ENCODE measurements at regions not wholly inside any gene's neighbourhood (a gene's known extent, or its start where the extent isn't known, plus 50 kb on each side); places are given as distances from the start of the nearest gene placed in this dataset.

DNA sequence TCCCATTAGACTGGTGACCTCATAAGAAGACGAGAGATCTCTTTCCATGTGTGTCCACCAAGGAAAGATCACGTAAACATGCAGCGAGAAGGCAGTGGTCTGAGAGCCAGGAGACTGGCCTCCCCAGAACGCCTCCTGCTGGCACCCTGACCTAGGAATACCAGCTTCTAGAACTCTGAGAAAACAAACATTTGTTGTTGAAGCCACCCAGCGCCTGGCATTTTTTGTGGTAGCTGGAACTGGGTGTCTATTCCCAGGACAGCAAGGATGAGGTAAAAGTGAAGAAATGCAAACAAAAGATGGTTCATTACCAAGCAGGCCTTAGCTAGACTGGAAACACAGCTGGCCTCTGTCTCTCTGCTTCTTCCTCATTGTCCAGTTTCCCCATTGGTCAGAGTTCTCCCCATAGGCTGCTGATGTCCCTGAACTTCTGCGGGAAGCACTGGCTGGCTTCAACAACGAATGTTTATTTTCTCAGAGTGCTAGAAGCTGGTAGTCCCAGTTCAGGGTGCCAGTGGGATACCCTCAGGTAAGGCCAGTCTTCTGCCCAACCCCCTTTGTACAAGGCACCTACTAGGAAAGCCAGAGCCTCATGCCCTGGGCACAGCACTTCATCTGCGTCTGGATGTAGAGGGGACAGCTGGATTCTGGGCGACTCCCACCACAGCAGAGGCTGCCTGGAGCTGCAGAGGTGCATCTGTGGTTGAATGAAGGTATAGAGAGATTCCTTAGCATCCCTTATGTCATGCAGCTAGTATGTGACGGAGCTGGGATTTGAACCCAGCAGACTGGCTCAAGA, 304.9 kb downstream of the TCERG1L start:
- POLR2A ChIA-PET = no interaction called here
- no peaks in the 10 kb centered on the region for H3K4me1 ChIP-seq
- ATAC-seq = no peak
- CTCF ChIA-PET = no interaction called here
- no peak for DNase-seq (ENCODE audit: low read depth in 1 of 2, low spot score in 1 of 2)
- no peak overlapping the region for H3K4me3 ChIP-seq
- H3K27ac ChIP-seq = no peak overlapping the region
- no peak overlapping the region for H3K4me2 ChIP-seq
- 15% methylated on average over 10 of the region's 10 CpGs for WGBS (ENCODE audit: missing lambda C conversion rate)
- no peak for FAIRE-seq
- no peaks in the 10 kb centered on the region for H3K9me3 ChIP-seq
- TF ChIP-seq CHD4 (IDR thresholded peaks at IDR 0.05; ENCODE audit: borderline replicate concordance) (no peak), ESRRA (IDR thresholded peaks at IDR 0.05; ENCODE audit: borderline replicate concordance, low read length) (no peak), NPAS2 (CRISPR knock-in tag; IDR thresholded peaks at IDR 0.05; ENCODE audit: borderline replicate concordance) (no peak), FOSL2 (IDR thresholded peaks at IDR 0.05) (no peak), FOSL2 (CRISPR knock-in tag; IDR thresholded peaks at IDR 0.05) (no peak), HDAC2 (IDR thresholded peaks at IDR 0.05) (no peak), RFX5 (IDR thresholded peaks at IDR 0.05) (no peak), RAD21 (conservative IDR thresholded peaks at IDR 0.05 in 1 of 2, IDR thresholded peaks at IDR 0.05 in 1 of 2) (no peak), MAZ (IDR thresholded peaks at IDR 0.05; ENCODE audit: borderline replicate concordance, low read depth, low read length) (no peak), TFCP2L1 (CRISPR knock-in tag; IDR thresholded peaks at IDR 0.05) (no peak), HOXA7 (CRISPR knock-in tag; IDR thresholded peaks at IDR 0.05) (no peak), CHD2 (IDR thresholded peaks at IDR 0.05; ENCODE audit: low read length, partially characterized antibody) (no peak), RARB (CRISPR knock-in tag; IDR thresholded peaks at IDR 0.05) (no peak)

DNA sequence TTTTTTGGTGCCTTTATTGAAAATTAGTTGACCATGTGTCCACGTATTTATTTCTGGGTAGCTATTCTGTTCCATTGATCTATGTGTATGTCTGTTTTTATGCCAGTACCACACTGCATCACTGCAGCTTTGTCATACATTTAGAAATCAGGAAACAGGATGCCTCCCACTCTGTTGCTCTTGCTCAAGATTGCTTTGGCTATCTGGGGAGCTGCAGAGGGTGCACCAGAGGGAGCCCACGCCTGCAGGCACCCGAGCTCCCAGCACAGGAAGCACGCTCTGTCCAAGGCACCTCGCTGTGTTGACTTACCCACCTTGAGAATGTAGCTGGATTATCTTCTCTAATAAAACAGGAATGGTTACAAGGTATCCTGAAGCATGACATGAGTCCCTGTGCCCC, 301.7 kb downstream of the TCERG1L start:
- H3K4me3 ChIP-seq = no peak overlapping the region
- DNase-seq (ENCODE audit: low read depth in 1 of 2, low spot score in 1 of 2) (no peak), FAIRE-seq (no peak), ATAC-seq (no peak)
- CTCF ChIA-PET = interaction anchor here (1.0 kb wide), 1 partner anchor 15 kb away, joined by 3 read pairs; no protein-coding TSS in a partner anchor
- no peak overlapping the region for H3K27ac ChIP-seq
- WGBS (ENCODE audit: missing lambda C conversion rate) = under 1% methylated on average over 5 of the region's 5 CpGs
- no peaks in the 10 kb centered on the region for H3K9me3 ChIP-seq
- no peak for TF ChIP-seq ZFP36 (IDR thresholded peaks at IDR 0.05; ENCODE audit: borderline replicate concordance, partially characterized antibody)
- TF ChIP-seq, protein P1, sequence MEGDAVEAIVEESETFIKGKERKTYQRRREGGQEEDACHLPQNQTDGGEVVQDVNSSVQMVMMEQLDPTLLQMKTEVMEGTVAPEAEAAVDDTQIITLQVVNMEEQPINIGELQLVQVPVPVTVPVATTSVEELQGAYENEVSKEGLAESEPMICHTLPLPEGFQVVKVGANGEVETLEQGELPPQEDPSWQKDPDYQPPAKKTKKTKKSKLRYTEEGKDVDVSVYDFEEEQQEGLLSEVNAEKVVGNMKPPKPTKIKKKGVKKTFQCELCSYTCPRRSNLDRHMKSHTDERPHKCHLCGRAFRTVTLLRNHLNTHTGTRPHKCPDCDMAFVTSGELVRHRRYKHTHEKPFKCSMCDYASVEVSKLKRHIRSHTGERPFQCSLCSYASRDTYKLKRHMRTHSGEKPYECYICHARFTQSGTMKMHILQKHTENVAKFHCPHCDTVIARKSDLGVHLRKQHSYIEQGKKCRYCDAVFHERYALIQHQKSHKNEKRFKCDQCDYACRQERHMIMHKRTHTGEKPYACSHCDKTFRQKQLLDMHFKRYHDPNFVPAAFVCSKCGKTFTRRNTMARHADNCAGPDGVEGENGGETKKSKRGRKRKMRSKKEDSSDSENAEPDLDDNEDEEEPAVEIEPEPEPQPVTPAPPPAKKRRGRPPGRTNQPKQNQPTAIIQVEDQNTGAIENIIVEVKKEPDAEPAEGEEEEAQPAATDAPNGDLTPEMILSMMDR (IDR thresholded peaks at IDR 0.05) = no peak
- TF ChIP-seq CEBPB (IDR thresholded peaks at IDR 0.05) = no peak
- TF ChIP-seq MYC (IDR thresholded peaks at IDR 0.05; ENCODE audit: borderline replicate concordance, low read length) = no peak
- TF ChIP-seq, protein P2, sequence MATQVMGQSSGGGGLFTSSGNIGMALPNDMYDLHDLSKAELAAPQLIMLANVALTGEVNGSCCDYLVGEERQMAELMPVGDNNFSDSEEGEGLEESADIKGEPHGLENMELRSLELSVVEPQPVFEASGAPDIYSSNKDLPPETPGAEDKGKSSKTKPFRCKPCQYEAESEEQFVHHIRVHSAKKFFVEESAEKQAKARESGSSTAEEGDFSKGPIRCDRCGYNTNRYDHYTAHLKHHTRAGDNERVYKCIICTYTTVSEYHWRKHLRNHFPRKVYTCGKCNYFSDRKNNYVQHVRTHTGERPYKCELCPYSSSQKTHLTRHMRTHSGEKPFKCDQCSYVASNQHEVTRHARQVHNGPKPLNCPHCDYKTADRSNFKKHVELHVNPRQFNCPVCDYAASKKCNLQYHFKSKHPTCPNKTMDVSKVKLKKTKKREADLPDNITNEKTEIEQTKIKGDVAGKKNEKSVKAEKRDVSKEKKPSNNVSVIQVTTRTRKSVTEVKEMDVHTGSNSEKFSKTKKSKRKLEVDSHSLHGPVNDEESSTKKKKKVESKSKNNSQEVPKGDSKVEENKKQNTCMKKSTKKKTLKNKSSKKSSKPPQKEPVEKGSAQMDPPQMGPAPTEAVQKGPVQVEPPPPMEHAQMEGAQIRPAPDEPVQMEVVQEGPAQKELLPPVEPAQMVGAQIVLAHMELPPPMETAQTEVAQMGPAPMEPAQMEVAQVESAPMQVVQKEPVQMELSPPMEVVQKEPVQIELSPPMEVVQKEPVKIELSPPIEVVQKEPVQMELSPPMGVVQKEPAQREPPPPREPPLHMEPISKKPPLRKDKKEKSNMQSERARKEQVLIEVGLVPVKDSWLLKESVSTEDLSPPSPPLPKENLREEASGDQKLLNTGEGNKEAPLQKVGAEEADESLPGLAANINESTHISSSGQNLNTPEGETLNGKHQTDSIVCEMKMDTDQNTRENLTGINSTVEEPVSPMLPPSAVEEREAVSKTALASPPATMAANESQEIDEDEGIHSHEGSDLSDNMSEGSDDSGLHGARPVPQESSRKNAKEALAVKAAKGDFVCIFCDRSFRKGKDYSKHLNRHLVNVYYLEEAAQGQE (IDR thresholded peaks at IDR 0.05) = no peak
- no peak for TF ChIP-seq CHD4 (IDR thresholded peaks at IDR 0.05; ENCODE audit: borderline replicate concordance)
- TF ChIP-seq JUN (IDR thresholded peaks at IDR 0.05) = no peak
- TF ChIP-seq, protein P3, sequence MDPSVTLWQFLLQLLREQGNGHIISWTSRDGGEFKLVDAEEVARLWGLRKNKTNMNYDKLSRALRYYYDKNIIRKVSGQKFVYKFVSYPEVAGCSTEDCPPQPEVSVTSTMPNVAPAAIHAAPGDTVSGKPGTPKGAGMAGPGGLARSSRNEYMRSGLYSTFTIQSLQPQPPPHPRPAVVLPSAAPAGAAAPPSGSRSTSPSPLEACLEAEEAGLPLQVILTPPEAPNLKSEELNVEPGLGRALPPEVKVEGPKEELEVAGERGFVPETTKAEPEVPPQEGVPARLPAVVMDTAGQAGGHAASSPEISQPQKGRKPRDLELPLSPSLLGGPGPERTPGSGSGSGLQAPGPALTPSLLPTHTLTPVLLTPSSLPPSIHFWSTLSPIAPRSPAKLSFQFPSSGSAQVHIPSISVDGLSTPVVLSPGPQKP (IDR thresholded peaks at IDR 0.05; ENCODE audit: low read depth, low read length) = no peak
- TF ChIP-seq HOXB5 (CRISPR knock-in tag; IDR thresholded peaks at IDR 0.05) = no peak
- no peak for TF ChIP-seq CBX2 (IDR thresholded peaks at IDR 0.05; ENCODE audit: borderline replicate concordance, low read depth)
- no peak for TF ChIP-seq ZNF302 (CRISPR knock-in tag; IDR thresholded peaks at IDR 0.05)
- TF ChIP-seq HEYL (CRISPR knock-in tag; IDR thresholded peaks at IDR 0.05) = no peak
- no peak for TF ChIP-seq FOSB (CRISPR knock-in tag; IDR thresholded peaks at IDR 0.05)
- no peak for TF ChIP-seq RCOR1 (IDR thresholded peaks at IDR 0.05; ENCODE audit: low read depth, low read length)
- TF ChIP-seq MAZ (IDR thresholded peaks at IDR 0.05; ENCODE audit: borderline replicate concordance, low read depth, low read length) = no peak
- TF ChIP-seq, protein P4, sequence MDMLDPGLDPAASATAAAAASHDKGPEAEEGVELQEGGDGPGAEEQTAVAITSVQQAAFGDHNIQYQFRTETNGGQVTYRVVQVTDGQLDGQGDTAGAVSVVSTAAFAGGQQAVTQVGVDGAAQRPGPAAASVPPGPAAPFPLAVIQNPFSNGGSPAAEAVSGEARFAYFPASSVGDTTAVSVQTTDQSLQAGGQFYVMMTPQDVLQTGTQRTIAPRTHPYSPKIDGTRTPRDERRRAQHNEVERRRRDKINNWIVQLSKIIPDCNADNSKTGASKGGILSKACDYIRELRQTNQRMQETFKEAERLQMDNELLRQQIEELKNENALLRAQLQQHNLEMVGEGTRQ (IDR thresholded peaks at IDR 0.05) = no peak
- TF ChIP-seq POLR2A (IDR thresholded peaks at IDR 0.05; ENCODE audit: low read length) = no peak
- no peak for TF ChIP-seq HDAC2 (IDR thresholded peaks at IDR 0.05)
- TF ChIP-seq, protein P5, sequence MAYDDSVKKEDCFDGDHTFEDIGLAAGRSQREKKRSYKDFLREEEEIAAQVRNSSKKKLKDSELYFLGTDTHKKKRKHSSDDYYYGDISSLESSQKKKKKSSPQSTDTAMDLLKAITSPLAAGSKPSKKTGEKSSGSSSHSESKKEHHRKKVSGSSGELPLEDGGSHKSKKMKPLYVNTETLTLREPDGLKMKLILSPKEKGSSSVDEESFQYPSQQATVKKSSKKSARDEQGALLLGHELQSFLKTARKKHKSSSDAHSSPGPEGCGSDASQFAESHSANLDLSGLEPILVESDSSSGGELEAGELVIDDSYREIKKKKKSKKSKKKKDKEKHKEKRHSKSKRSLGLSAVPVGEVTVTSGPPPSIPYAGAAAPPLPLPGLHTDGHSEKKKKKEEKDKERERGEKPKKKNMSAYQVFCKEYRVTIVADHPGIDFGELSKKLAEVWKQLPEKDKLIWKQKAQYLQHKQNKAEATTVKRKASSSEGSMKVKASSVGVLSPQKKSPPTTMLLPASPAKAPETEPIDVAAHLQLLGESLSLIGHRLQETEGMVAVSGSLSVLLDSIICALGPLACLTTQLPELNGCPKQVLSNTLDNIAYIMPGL (CRISPR knock-in tag; IDR thresholded peaks at IDR 0.05; ENCODE audit: borderline replicate concordance) = no peak
- no peak overlapping the region for H3K4me2 ChIP-seq
- H3K4me1 ChIP-seq = no peaks in the 10 kb centered on the region
- POLR2A ChIA-PET = no interaction called here

Data from A549 (cell line).